Right cardiac atrium (tissue), 5 donors: ENCODE measurements at regions not wholly inside any gene's neighbourhood (a gene's known extent, or its start where the extent isn't known, plus 50 kb on each side); places are given as distances from the start of the nearest gene placed in this dataset.

Source experiments
- ATAC-seq, 2 donors: fragments of 200-7000 bp; cut with Tn5 transposase; one replicate each; pipeline versions ENCODE4 v1.8.0 to v1.9.1; 2020; ENCODE audit warnings: moderate library complexity in 2 of 2, mild to moderate bottlenecking in 1 of 2
- DNase-seq, 3 donors: peaks; one replicate each; pipeline ENCODE4 v3.0.0-alpha.2; 2020
- H3K27ac ChIP-seq: one replicate; pipeline ENCODE4 v1.5.1; 2013; ENCODE audit warnings: mild to moderate bottlenecking, low read length, control low read depth, moderate library complexity
- H3K27me3 ChIP-seq: one replicate; pipeline ENCODE4 v1.6.1; 2013; ENCODE audit not compliant: control insufficient read depth, insufficient read depth
- H3K4me1 ChIP-seq: one replicate; pipeline ENCODE4 v1.6.1; 2013; ENCODE audit warnings: low read length; ENCODE audit not compliant: control insufficient read depth, insufficient read depth
- H3K4me3 ChIP-seq: one replicate; pipeline ENCODE4 v1.5.1; 2013; ENCODE audit warnings: low read length, control low read depth
- H3K9me3 ChIP-seq: one replicate; pipeline ENCODE4 v1.6.1; 2013; ENCODE audit warnings: low read length; ENCODE audit not compliant: control insufficient read depth
- WGBS: extraction: QIAGEN DNeasy Blood & Tissue Kit; methylation state at CpG from one replicate; pipeline ENCODE4 v1.1.7; 2013; 5-methylcytosine and 5-hydroxymethylcytosine counted together
- intact Hi-C, 4 donors: fragments of 100-400 bp; cut with DNase I; formaldehyde crosslinking; loops; one replicate each; pipeline versions ENCODE4 v1.11.0 to v1.14.0; 2022 to 2023
- donor health status: healthy with polysubstance abuse.
- donor health status: DM: no; HTN: yes; CAD: no.
- donor health status: DM: no; HTN: no; CAD: no.
- donor health status: DM: no; HTN: yes; CAD: no; lungs with severe emphysema.
- donor health status: DM: yes; HTN: yes; CAD: no.

DNA sequence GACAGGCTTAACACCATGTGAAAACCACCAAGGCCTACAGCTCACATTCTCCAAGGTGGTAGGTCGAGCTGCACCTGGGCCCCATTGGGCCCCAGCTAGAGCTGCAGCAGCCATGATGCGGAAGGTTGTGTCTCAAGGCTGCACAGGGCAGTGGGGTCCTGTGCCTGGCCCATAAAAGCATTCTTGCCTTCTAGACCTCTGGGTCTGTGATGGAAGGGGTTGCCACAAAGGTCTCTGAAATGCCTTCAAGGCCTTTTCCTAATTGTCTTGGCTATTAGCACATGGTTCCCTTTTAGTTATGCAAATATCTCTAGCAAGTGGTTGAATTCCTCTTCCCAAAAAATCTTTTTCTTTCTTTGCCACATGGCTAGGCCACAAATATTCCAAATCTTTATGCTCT, 52.5 kb upstream of the C11orf58 start:
- ATAC-seq: peak in 1 of 2 donors; percentile 29
- H3K4me1 ChIP-seq: peaks cover 6% of the 10 kb centered on the region
- H3K9me3 ChIP-seq: no peaks in the 10 kb centered on the region
- H3K27me3 ChIP-seq: no peaks in the 10 kb centered on the region
- H3K27ac ChIP-seq: no peak overlapping the region
- H3K4me3 ChIP-seq: no peak overlapping the region
- WGBS: 87% methylated on average over 2 of the region's 2 CpGs
- DNase-seq: no peak
- intact Hi-C loops: no loop called here

DNA sequence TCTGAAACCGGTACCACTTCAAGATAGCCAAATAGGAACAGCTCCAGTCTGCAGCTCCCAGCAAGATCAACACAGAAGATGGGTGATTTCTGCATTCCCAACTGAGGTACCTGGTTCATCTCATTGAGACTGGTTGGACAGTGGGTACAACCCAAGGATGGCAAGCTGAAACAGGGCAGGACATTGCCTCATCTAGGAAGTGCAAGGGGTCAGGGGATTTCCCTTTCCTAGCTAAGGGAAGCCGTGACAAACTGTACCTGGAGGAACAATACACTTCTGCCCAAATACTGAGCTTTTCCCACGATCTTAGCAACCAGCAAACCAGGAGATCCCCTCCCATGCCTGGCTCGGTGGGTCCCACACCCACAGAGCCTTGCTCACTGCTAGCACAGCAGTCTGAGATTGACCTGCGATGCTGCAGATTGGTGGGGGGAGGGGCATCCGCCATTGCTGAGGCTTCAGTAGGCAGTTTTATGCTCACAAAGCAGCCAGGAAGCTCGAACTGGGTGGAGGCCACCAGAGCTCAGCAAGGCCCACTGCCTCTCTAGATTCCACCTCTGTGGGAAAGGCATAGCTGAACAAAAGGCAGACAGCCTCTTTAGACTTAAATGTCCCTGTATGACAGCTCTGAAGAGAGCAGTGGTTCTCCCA, 59.9 kb upstream of the C11orf58 start:
- no peak for ATAC-seq
- H3K27me3 ChIP-seq: no peaks in the 10 kb centered on the region
- no peaks in the 10 kb centered on the region for H3K4me1 ChIP-seq
- no peak for DNase-seq
- intact Hi-C loops: no loop called here
- no peak overlapping the region for H3K27ac ChIP-seq
- H3K4me3 ChIP-seq: no peak overlapping the region
- WGBS: 62% methylated on average over 7 of the region's 7 CpGs
- no peaks in the 10 kb centered on the region for H3K9me3 ChIP-seq

DNA sequence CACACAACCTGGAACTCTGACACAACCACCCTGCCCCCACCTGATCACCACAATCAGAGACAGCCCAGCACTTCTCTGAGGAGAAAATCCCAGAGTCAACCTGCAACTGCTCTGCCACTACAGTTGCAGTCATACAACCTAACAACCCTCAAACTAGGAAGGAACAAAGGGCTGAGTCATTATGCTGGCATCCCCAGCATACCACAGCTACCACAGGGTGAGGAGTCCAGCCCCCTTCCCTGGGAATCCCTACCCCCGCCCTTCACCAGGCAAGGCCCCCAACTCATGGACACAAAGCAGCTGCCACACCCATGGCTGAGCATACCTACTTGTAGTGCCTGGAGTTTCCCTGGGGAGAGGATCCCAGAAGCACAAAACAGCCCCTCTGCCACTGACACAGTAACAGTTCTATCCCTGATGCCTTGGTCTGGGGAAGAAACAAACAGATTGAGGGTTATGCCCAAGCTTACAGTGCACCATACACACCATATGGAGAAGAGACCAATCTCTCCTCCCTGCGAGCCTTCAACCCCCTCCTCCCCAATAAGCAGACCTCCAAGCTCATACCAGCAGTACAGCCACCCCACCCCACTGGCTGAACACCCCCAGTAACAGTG, 68.5 kb upstream of the C11orf58 start:
- no peaks in the 10 kb centered on the region for H3K27me3 ChIP-seq
- ATAC-seq: no peak
- no peak overlapping the region for H3K4me3 ChIP-seq
- no peaks in the 10 kb centered on the region for H3K4me1 ChIP-seq
- H3K9me3 ChIP-seq: no peaks in the 10 kb centered on the region
- H3K27ac ChIP-seq: no peak overlapping the region
- 90% methylated on average over 2 of the region's 2 CpGs for WGBS
- intact Hi-C loops: no loop called here
- DNase-seq: no peak

DNA sequence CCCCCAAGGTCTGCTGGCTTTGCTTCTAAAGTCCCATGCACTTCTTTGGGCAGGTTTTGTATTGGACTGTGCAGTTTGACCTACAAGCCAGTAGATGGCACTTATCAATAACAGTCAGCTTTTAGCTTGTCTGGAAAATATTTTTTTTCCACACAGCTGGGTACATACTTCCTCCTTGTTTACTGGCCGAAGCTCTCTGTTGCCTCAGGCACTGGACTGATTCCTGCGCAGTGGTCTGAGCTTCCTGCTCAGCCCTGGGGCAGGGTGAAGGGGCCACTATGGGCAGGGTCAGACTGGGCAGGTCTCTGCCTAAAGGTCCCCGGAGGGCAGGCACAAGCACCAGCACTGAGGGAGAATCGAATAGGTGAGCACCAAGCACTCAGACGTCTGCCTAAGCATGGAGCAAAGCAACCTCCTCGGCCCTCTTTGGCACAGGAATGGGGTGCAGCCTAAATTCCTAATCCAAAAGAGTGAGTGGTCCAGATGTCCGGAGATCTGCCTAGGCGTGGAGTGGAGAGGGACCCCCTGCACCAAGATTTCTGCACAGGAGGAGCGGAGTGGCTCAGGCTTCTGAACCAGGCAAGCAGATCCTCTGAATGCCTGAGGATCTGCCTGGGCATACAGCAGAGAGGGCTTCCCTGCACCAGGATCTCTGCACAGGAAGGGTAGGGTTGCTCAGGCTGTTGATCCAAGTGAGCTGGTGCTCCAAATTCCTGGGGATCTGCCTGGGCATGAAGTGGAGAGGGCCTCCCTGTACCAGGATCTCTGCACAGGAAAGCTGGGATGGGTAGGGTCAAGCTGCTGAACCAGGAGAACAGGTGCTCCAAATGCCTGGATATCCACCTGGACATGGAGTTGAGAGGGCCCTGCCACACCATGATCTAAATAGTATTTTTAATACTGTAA, 105.9 kb upstream of the C11orf58 start:
- intact Hi-C loops: no loop called here
- H3K27ac ChIP-seq: no peak overlapping the region
- whole genome bisulfite sequencing: 76% methylated on average over 9 of the region's 9 CpGs
- no peaks in the 10 kb centered on the region for H3K9me3 ChIP-seq
- H3K27me3 ChIP-seq: no peaks in the 10 kb centered on the region
- DNase-seq (no peak), ATAC-seq (no peak)
- H3K4me3 ChIP-seq: no peak overlapping the region
- no peaks in the 10 kb centered on the region for H3K4me1 ChIP-seq

DNA sequence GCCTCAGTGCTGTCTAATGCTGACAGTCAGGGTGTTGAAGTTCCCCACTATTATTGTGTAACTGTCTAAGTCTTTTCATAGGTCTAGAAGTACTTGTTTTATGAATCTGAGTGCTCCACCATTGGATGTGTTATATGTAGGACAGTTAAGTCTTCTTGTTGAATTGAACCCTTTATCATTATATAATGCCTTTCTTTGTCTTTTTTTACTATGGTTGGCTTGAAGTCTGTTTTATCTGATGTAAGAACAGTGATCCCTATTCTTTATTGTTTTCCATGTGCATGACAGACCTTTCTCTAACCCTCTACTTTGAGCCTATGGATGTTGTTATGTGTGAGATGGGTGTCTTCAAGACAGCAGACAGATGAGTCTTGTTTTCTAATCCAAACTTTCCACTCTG, 107.8 kb upstream of the C11orf58 start:
- intact Hi-C loops: no loop called here
- H3K4me3 ChIP-seq: no peak overlapping the region
- no peaks in the 10 kb centered on the region for H3K27me3 ChIP-seq
- no peak overlapping the region for H3K27ac ChIP-seq
- no peaks in the 10 kb centered on the region for H3K9me3 ChIP-seq
- H3K4me1 ChIP-seq: no peaks in the 10 kb centered on the region
- DNase-seq: no peak
- no peak for ATAC-seq

DNA sequence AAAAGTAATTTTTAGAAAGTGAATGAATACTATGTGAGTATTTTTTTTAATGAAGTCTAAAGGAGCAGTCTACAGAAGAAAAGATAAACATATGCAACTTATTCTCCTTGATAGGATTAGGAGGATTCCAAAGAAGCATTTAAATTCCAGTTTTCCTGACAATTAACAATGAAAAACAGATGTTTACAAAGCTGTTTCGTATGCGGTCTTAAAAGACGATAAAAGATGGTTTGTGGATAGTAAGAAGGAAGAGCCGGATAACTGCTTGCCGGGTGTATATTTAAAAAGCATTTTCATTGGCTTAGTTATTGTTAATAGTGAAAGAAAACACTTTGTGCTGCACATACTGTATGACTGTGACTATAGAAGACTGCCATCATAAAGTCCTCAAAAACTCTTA, 120.0 kb upstream of the C11orf58 start:
- Histone ChIP-seq H3K27ac (no peak overlapping the region), H3K27me3 (no peaks in the 10 kb centered on the region), H3K4me3 (no peak overlapping the region), H3K9me3 (no peaks in the 10 kb centered on the region), H3K4me1 (no peaks in the 10 kb centered on the region)
- intact Hi-C loops: loop anchor here in 3 of 4 donors (10.0 kb wide), 4 partner anchors 784 to 1524 kb away; no protein-coding TSS in a partner anchor
- ATAC-seq (no peak), DNase-seq (no peak)
- 77% methylated on average over 5 of the region's 5 CpGs for WGBS

DNA sequence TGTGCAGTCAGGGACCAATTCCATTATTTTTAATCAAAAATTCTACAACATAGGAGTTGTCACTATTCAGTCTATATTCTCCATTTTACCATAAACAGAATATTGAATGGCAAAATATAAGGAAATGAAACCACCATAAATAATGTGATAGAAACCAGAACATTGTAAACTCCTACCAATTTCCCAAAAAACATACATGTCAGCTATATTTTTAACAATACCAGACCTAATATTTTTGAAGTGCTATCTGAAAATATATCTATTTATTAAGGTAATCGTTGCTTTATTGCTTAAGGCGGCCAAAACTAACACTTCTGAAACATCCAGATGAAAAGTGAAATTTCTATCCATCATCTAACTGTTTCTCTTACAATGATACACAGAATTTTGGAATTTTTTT, 123.0 kb upstream of the C11orf58 start:
- ATAC-seq (no peak), DNase-seq (no peak)
- intact Hi-C loops: loop anchor here in 3 of 4 donors (10.0 kb wide), 4 partner anchors 781 to 1521 kb away; no protein-coding TSS in a partner anchor
- Histone ChIP-seq H3K27me3 (no peaks in the 10 kb centered on the region), H3K27ac (no peak overlapping the region), H3K4me1 (peaks cover 2% of the 10 kb centered on the region), H3K9me3 (no peaks in the 10 kb centered on the region), H3K4me3 (no peak overlapping the region)
- 65% methylated on average over 2 of the region's 2 CpGs for WGBS

DNA sequence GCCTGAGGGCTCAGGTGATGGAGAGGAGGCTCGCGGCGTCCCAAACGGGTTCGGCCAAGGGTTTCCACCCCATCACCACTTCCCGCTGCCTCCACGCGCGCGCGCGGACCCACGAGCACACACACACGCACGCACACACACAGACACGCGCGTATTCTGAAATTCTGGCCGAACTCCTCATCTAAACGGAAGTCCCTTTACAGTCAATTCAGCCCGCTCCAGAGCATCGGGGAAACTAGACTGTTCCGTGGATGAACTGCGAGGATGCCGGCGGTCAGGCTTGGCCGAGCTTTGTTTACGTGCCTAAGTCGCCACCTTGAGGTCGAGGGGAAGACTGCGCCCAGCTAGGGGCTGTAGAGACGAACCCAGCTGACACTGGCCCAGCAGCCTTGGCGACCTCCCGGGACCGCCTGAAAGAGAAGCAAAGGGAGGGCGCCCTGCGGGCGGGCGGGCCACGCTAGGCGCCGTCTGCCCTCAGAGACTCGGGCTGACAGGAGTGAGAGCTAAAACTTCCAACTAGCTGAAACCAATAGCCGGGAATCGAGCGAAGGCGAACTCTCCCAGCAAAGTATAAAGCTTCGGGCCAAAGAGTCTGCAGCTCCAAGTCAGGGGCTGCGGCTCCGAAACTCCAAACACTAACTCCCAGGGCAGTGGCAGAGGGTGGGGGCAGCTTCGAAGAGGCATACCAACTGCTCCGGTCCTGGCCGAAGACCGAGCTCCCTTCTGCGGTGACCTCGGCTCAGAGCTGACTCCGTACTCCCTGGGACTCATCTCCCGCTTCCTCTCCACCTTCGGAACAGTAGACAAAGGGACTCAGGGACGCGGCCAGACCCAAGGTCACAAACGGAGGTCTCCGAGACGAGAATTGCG, 124.7 kb upstream of the C11orf58 start:
- under 1% methylated on average over 65 of the region's 65 CpGs for WGBS
- Histone ChIP-seq H3K4me3 (peak overlapping the region; percentile 44), H3K4me1 (peaks cover 2% of the 10 kb centered on the region), H3K27me3 (no peaks in the 10 kb centered on the region), H3K9me3 (no peaks in the 10 kb centered on the region), H3K27ac (peak overlapping the region; percentile 70)
- DNase-seq: peak; percentile 92 to 96 (median 95)
- intact Hi-C loops: loop anchor here in 3 of 4 donors (5.0 to 10.0 kb wide), 5 partner anchors 779 to 1519 kb away; no protein-coding TSS in a partner anchor
- peak; percentile 96 to 98 for ATAC-seq

DNA sequence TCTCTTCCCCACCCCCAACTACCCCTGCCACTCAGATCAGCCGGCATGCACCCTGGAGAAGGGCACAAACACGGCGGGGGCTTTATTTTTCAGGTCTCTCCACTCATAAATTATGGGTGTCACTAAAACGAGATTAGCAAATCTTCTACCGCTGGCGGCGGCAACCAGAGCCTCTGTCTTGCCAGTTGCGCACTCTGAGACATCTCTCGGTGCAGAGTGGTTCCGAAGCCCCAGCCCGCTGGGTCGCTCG, 125.3 kb upstream of the C11orf58 start:
- intact Hi-C loops: loop anchor here in 3 of 4 donors (5.0 to 10.0 kb wide), 5 partner anchors 778 to 1518 kb away; no protein-coding TSS in a partner anchor
- whole genome bisulfite sequencing: under 1% methylated on average over 13 of the region's 13 CpGs
- Histone ChIP-seq H3K27me3 (no peaks in the 10 kb centered on the region), H3K9me3 (no peaks in the 10 kb centered on the region), H3K27ac (peak overlapping the region; percentile 31), H3K4me1 (peaks cover 2% of the 10 kb centered on the region), H3K4me3 (peak overlapping the region; percentile 44)
- ATAC-seq (no peak), DNase-seq (no peak)

DNA sequence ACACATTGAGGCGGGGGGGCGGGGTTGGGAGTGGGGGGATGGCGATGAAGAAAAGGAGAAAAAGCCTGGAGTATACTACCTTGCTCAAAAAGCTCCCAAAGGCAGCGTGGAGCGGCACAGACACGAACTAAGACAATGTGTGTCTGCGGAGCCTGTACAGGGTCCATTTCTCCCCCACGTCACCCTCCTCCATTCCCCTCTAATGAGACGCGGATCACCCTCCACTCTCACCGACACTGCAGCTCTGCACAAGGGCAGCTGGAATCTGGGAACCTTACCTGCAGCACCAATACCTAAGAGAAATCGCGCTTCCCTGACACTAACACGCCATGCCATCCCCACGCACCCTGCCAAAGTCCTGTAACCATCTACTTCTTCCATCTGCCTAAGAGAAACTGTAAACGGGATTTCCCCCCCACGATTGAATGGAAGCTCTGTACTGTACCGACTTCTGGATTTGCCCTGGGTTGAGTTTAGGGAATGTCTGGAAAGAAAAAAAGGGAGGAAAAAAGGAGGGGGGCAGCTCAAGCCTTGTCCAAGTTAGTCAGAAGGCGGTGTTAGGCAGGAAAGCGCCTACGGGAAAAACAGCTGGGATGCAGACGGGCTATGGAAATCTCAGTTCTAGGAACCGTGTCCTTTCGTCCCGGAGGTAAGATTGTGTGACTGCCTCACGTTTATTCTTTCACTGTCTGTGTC, 125.7 kb upstream of the C11orf58 start:
- ATAC-seq (peak; percentile 31 to 42), DNase-seq (peak in 1 of 3 donors; percentile 56)
- H3K27ac ChIP-seq: peak overlapping the region; percentile 31
- H3K4me1 ChIP-seq: peaks cover 2% of the 10 kb centered on the region
- WGBS: 7% methylated on average over 26 of the region's 26 CpGs
- intact Hi-C loops: loop anchor here in 3 of 4 donors (5.0 to 10.0 kb wide), 5 partner anchors 778 to 1518 kb away; no protein-coding TSS in a partner anchor
- H3K4me3 ChIP-seq: peak overlapping the region; percentile 44
- H3K9me3 ChIP-seq: no peaks in the 10 kb centered on the region
- no peaks in the 10 kb centered on the region for H3K27me3 ChIP-seq
